ENCODE measurements at regions not wholly inside any gene's neighbourhood (a gene's known extent, or its start where the extent isn't known, plus 50 kb on each side); places are given as distances from the start of the nearest gene placed in this dataset.

DNA sequence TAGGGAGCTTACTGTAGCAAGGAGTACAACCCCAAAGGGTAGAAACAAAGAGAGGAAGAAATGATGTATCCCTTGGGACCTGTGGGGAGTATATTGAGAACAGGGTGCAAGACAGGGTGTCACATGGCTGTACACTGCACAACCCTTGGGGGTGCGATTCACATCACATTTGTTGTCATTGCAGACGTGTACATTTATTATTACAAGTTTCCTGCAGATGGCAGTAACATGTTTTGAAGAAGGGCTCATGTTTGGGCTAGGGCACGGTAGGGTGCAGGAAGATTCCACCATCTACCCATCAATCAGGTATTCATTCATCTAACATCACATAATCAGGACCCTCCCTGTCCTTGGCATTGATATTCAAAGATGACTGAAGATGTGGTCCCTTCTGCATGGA lies 62.5 kb downstream of the NDUFS5 start:
- Histone ChIP-seq H3K27ac (ENCODE audit: insufficient read depth, low read depth, low read length) (no peak overlapping the region), H4K20me1 (replicated peaks; ENCODE audit: control insufficient read depth, extremely low read depth, insufficient read depth, low read length) (no peaks in the 10 kb centered on the region), H3K4me2 (ENCODE audit: insufficient read depth, low read length) (no peak overlapping the region), H3K4me1 (ENCODE audit: control insufficient read depth, extremely low read depth, insufficient read depth, low read length) (no peaks in the 10 kb centered on the region), H3K9me3 (replicated peaks; ENCODE audit: control insufficient read depth, insufficient read depth, low read length) (no peaks in the 10 kb centered on the region), H3K27me3 (ENCODE audit: control insufficient read depth in 2 of 2, insufficient read depth in 2 of 2, low read length in 2 of 2) (peaks cover 0 to 4% of the 10 kb centered on the region in 2 experiments), H3K9ac (replicated peaks; ENCODE audit: extremely low read depth, insufficient read depth, low read length) (no peak overlapping the region), H2AFZ (ENCODE audit: low read depth, low read length) (no peak overlapping the region), H3K9me1 (replicated peaks; ENCODE audit: control insufficient read depth, extremely low read depth, insufficient read depth, low read length) (no peaks in the 10 kb centered on the region), H3K36me3 (ENCODE audit: control insufficient read depth in 2 of 2, extremely low read depth in 1 of 2, insufficient read depth in 2 of 2, low read length in 2 of 2) (no peaks in the 10 kb centered on the region), H3K79me2 (ENCODE audit: control insufficient read depth, insufficient read depth, low read length) (no peaks in the 10 kb centered on the region), H3K4me3 (replicated peaks in 1 of 3; ENCODE audit: insufficient read depth in 1 of 3, low read depth in 1 of 3, low read length in 3 of 3) (no peak overlapping the region)
- dilution Hi-C loops (cut with MboI; ENCODE audit: extremely low pct_ligation_motif_present, low sequenced_read_pairs), result no loop called here
- BruUV-seq (replicated peaks), result no TSS peak
- no peak for TF ChIP-seq POLR2AphosphoS5 (IDR thresholded peaks at IDR 0.05; ENCODE audit: insufficient read depth, low read depth, low read length)
- no peak for TF ChIP-seq MAX (IDR thresholded peaks at IDR 0.05; ENCODE audit: insufficient read depth, insufficient read length)
- TF ChIP-seq POLR2A (IDR thresholded peaks at IDR 0.05; ENCODE audit: low read depth, low read length), result no peak
- TF ChIP-seq JUN (IDR thresholded peaks at IDR 0.05; ENCODE audit: borderline replicate concordance, insufficient read depth, insufficient read length, low read depth), result no peak
- no peak for TF ChIP-seq GATA2 (IDR thresholded peaks at IDR 0.05; ENCODE audit: insufficient read depth, insufficient read length, low read depth, low read length)
- TF ChIP-seq MYC (IDR thresholded peaks at IDR 0.05; ENCODE audit: low read depth, low read length), result no peak
- intact Hi-C loops (cut with micrococcal nuclease), result no loop called here
- no peak for FAIRE-seq
- ChIA-PET POLR2A (no interaction called here), CTCF (interaction anchor here (0.7 to 1.7 kb wide), 2 partner anchors 10 to 253 kb away, joined by 3 to 4 read pairs; no protein-coding TSS in a partner anchor)
- DNase-seq (ENCODE audit: low read depth, low spot score), result no peak

DNA sequence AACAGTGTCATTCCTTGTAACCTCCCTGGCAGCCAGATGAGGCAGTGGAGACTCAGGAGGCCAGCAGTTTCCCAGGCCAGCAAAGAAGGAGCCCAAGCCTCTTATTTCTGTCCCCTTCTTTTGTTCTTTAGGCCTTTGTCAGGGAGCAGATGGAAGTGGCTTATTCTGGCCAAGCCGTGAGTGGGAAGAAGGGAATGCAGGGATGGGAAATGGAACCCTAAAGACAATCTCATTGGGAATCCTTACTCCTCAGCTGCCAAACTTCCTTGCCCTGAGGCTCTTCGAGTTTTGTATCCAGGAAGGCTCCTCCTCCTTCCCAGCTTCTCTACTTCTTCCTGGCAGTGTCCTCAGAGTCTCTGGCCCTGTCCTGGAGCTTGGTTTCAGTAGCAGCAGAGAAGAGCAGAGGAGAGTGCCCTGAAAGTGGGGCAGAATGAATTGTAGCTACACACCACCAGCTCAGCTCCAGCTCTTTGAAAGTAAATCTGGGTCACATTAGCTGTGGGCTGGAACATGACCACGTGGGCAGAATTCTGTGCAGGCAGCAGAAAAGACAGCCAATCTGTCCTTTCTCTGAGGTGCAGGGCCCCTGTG lies 63.9 kb downstream of the NDUFS5 start:
- Histone ChIP-seq H3K4me1 (ENCODE audit: control insufficient read depth, extremely low read depth, insufficient read depth, low read length) (no peaks in the 10 kb centered on the region), H2AFZ (ENCODE audit: low read depth, low read length) (peak overlapping the region; percentile 45), H3K4me3 (replicated peaks in 1 of 3; ENCODE audit: insufficient read depth in 1 of 3, low read depth in 1 of 3, low read length in 3 of 3) (no peak overlapping the region), H3K79me2 (ENCODE audit: control insufficient read depth, insufficient read depth, low read length) (no peaks in the 10 kb centered on the region), H3K36me3 (ENCODE audit: control insufficient read depth in 2 of 2, extremely low read depth in 1 of 2, insufficient read depth in 2 of 2, low read length in 2 of 2) (no peaks in the 10 kb centered on the region), H3K27ac (ENCODE audit: insufficient read depth, low read depth, low read length) (no peak overlapping the region), H3K4me2 (ENCODE audit: insufficient read depth, low read length) (no peak overlapping the region), H3K9ac (replicated peaks; ENCODE audit: extremely low read depth, insufficient read depth, low read length) (no peak overlapping the region), H3K27me3 (ENCODE audit: control insufficient read depth in 2 of 2, insufficient read depth in 2 of 2, low read length in 2 of 2) (no peaks in the 10 kb centered on the region), H3K9me1 (replicated peaks; ENCODE audit: control insufficient read depth, extremely low read depth, insufficient read depth, low read length) (no peaks in the 10 kb centered on the region), H4K20me1 (replicated peaks; ENCODE audit: control insufficient read depth, extremely low read depth, insufficient read depth, low read length) (no peaks in the 10 kb centered on the region), H3K9me3 (replicated peaks; ENCODE audit: control insufficient read depth, insufficient read depth, low read length) (no peaks in the 10 kb centered on the region)
- dilution Hi-C loops (cut with MboI; ENCODE audit: extremely low pct_ligation_motif_present, low sequenced_read_pairs) (no loop called here), intact Hi-C loops (cut with micrococcal nuclease) (no loop called here)
- POLR2A ChIA-PET, result no interaction called here
- TF ChIP-seq EZH2 (IDR thresholded peaks at IDR 0.05; ENCODE audit: borderline replicate concordance, low read depth, low read length, severe bottlenecking) (no peak), MAX (IDR thresholded peaks at IDR 0.05; ENCODE audit: insufficient read depth, insufficient read length) (no peak), GATA2 (IDR thresholded peaks at IDR 0.05; ENCODE audit: insufficient read depth, insufficient read length, low read depth, low read length) (no peak), POLR2A (IDR thresholded peaks at IDR 0.05; ENCODE audit: low read depth, low read length) (no peak), JUN (IDR thresholded peaks at IDR 0.05; ENCODE audit: borderline replicate concordance, insufficient read depth, insufficient read length, low read depth) (no peak), MYC (IDR thresholded peaks at IDR 0.05; ENCODE audit: low read depth, low read length) (no peak), FOS (IDR thresholded peaks at IDR 0.05; ENCODE audit: borderline replicate concordance, insufficient read depth, low read length) (no peak), POLR2AphosphoS5 (IDR thresholded peaks at IDR 0.05; ENCODE audit: insufficient read depth, low read depth, low read length) (no peak)
- TF ChIP-seq, protein P1, sequence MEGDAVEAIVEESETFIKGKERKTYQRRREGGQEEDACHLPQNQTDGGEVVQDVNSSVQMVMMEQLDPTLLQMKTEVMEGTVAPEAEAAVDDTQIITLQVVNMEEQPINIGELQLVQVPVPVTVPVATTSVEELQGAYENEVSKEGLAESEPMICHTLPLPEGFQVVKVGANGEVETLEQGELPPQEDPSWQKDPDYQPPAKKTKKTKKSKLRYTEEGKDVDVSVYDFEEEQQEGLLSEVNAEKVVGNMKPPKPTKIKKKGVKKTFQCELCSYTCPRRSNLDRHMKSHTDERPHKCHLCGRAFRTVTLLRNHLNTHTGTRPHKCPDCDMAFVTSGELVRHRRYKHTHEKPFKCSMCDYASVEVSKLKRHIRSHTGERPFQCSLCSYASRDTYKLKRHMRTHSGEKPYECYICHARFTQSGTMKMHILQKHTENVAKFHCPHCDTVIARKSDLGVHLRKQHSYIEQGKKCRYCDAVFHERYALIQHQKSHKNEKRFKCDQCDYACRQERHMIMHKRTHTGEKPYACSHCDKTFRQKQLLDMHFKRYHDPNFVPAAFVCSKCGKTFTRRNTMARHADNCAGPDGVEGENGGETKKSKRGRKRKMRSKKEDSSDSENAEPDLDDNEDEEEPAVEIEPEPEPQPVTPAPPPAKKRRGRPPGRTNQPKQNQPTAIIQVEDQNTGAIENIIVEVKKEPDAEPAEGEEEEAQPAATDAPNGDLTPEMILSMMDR (IDR thresholded peaks at IDR 0.05; ENCODE audit: extremely low read depth in 1 of 2, insufficient read depth in 1 of 2, low read depth in 1 of 2, low read length in 2 of 2), result no peak
- no TSS peak for BruUV-seq (replicated peaks)
- FAIRE-seq (no peak), DNase-seq (ENCODE audit: low read depth, low spot score) (no peak)
- CTCF ChIA-PET, result interaction anchor here (0.6 to 1.2 kb wide), 4 partner anchors 9 to 449 kb away, joined by 3 to 5 read pairs (median 4); no protein-coding TSS in a partner anchor

Data from endothelial cell of umbilical vein (primary cell).